Left lung (tissue), 4 donors: ENCODE measurements at regions not wholly inside any gene's neighbourhood (a gene's known extent, or its start where the extent isn't known, plus 50 kb on each side); places are given as distances from the start of the nearest gene placed in this dataset.
A peak's percentile ranks its signal among the peaks of the same experiment; 100 is the strongest.

Experiments used
- ATAC-seq: fragments of 200-7000 bp; cut with Tn5 transposase; one replicate; pipeline ENCODE4 v1.9.1; 2020; ENCODE audit warnings: moderate library complexity
- DNase-seq, 4 donors: peaks; one replicate each; pipeline ENCODE4 v3.0.0-alpha.2; 2013 to 2020
- H3K27ac ChIP-seq, 2 donors: fragments of 200-600 bp; sonication (generic) in 1 of 2; one replicate each; pipeline versions ENCODE4 v1.5.0 to v1.8.0; 2020 to 2021
- H3K27me3 ChIP-seq, 2 donors: fragments of 200-600 bp; sonication (generic) in 1 of 2; one replicate each; pipeline versions ENCODE4 v1.5.0 to v1.8.0; 2020 to 2021
- H3K36me3 ChIP-seq, 2 donors: fragments of 200-600 bp; sonication (generic) in 1 of 2; one replicate each; pipeline versions ENCODE4 v1.5.0 to v1.8.0; 2020 to 2021
- H3K4me1 ChIP-seq, 2 donors: fragments of 200-600 bp; one replicate each; pipeline ENCODE4 v1.8.0; 2021
- H3K4me3 ChIP-seq, 2 donors: fragments of 200-600 bp; sonication (generic) in 1 of 2; one replicate each; pipeline versions ENCODE4 v1.5.0 to v1.8.0; 2020 to 2021; ENCODE audit warnings: mild to moderate bottlenecking in 1 of 2
- H3K9me3 ChIP-seq, 2 donors: fragments of 200-600 bp; sonication (generic) in 1 of 2; one replicate each; pipeline versions ENCODE4 v1.5.0 to v1.8.0; 2020 to 2021
- CTCF ChIP-seq, 2 donors: fragments of 200-600 bp; sonication (generic) in 1 of 2; IDR thresholded peaks; one replicate each; pipeline versions ENCODE4 v1.5.0 to v1.8.0; 2021; ENCODE audit warnings: antibody characterized with exemption in 2 of 2
- intact Hi-C, 2 donors: fragments of 100-400 bp; cut with DNase I; formaldehyde crosslinking; loops; one replicate each; pipeline versions ENCODE4 v1.11.2 to v1.14.2; 2022
- donor health status: DM: no; HTN: yes; CAD: no.
- donor health status: DM: no; HTN: no; CAD: no.

- no peak overlapping the region for H3K4me3 ChIP-seq
- H3K9me3 ChIP-seq: no peaks in the 10 kb centered on the region
- no peak overlapping the region for H3K27ac ChIP-seq
- H3K36me3 ChIP-seq: no peaks in the 10 kb centered on the region
- ATAC-seq: no peak
- intact Hi-C loops: no loop called here
- no peaks in the 10 kb centered on the region for H3K27me3 ChIP-seq
- DNase-seq: peak in 1 of 4 donors; percentile 16
- H3K4me1 ChIP-seq: no peaks in the 10 kb centered on the region
- TF ChIP-seq CTCF (IDR thresholded peaks at IDR 0.05): no peak
Observed at GRCh38 chr1:112054510-112054909, 65.0 kb upstream of the KCND3 start.

GRCh38 chr1:112056354-112056753 is 66.9 kb upstream of the KCND3 start:
- no peak for ATAC-seq
- intact Hi-C loops: no loop called here
- Histone ChIP-seq H3K27ac (no peak overlapping the region), H3K27me3 (no peaks in the 10 kb centered on the region), H3K4me3 (no peak overlapping the region), H3K4me1 (no peaks in the 10 kb centered on the region), H3K36me3 (no peaks in the 10 kb centered on the region), H3K9me3 (no peaks in the 10 kb centered on the region)
- no peak for TF ChIP-seq CTCF (IDR thresholded peaks at IDR 0.05)
- no peak for DNase-seq

- ATAC-seq (no peak), DNase-seq (no peak)
- intact Hi-C loops: no loop called here
- no peaks in the 10 kb centered on the region for H3K27me3 ChIP-seq
- H3K4me3 ChIP-seq: no peak overlapping the region
- no peaks in the 10 kb centered on the region for H3K36me3 ChIP-seq
- H3K9me3 ChIP-seq: no peaks in the 10 kb centered on the region
- H3K27ac ChIP-seq: no peak overlapping the region
- TF ChIP-seq CTCF (IDR thresholded peaks at IDR 0.05): no peak
- H3K4me1 ChIP-seq: no peaks in the 10 kb centered on the region
Observed at GRCh38 chr1:112057736-112058135, 68.3 kb upstream of the KCND3 start.

GRCh38 chr1:112058815-112059450 is 69.5 kb upstream of the KCND3 start:
- no peak for TF ChIP-seq CTCF (IDR thresholded peaks at IDR 0.05)
- Histone ChIP-seq H3K4me1 (no peaks in the 10 kb centered on the region), H3K9me3 (no peaks in the 10 kb centered on the region), H3K4me3 (no peak overlapping the region), H3K36me3 (no peaks in the 10 kb centered on the region), H3K27me3 (no peaks in the 10 kb centered on the region), H3K27ac (no peak overlapping the region)
- DNase-seq (no peak), ATAC-seq (no peak)
- intact Hi-C loops: no loop called here

- H3K4me1 ChIP-seq: no peaks in the 10 kb centered on the region
- H3K27me3 ChIP-seq: no peaks in the 10 kb centered on the region
- intact Hi-C loops: no loop called here
- no peaks in the 10 kb centered on the region for H3K36me3 ChIP-seq
- no peaks in the 10 kb centered on the region for H3K9me3 ChIP-seq
- no peak overlapping the region for H3K27ac ChIP-seq
- DNase-seq (no peak), ATAC-seq (no peak)
- no peak for TF ChIP-seq CTCF (IDR thresholded peaks at IDR 0.05)
- no peak overlapping the region for H3K4me3 ChIP-seq
Observed at GRCh38 chr1:112059679-112060078, 70.2 kb upstream of the KCND3 start.
